Left colon (tissue), 2 donors: ENCODE measurements at regions not wholly inside any gene's neighbourhood (a gene's known extent, or its start where the extent isn't known, plus 50 kb on each side); places are given as distances from the start of the nearest gene placed in this dataset.

ENCODE experiments used
- ATAC-seq: fragments of 200-7000 bp; cut with Tn5 transposase; one replicate; pipeline ENCODE4 v1.9.1; 2020; ENCODE audit warnings: mild to moderate bottlenecking, moderate library complexity
- DNase-seq, 2 donors: peaks; one replicate each; pipeline ENCODE4 v3.0.0-alpha.2; 2020
- intact Hi-C, 2 donors: fragments of 100-400 bp; cut with DNase I in 1 of 2; cut with micrococcal nuclease in 1 of 2; formaldehyde crosslinking; loops; one replicate each; pipeline versions ENCODE4 v1.11.2 to v1.14.0; 2022; cut with DNase I, micrococcal nuclease
- donor health status: DM: no; HTN: no; CAD: no.
- donor health status: DM: yes; HTN: yes; CAD: no.

DNA sequence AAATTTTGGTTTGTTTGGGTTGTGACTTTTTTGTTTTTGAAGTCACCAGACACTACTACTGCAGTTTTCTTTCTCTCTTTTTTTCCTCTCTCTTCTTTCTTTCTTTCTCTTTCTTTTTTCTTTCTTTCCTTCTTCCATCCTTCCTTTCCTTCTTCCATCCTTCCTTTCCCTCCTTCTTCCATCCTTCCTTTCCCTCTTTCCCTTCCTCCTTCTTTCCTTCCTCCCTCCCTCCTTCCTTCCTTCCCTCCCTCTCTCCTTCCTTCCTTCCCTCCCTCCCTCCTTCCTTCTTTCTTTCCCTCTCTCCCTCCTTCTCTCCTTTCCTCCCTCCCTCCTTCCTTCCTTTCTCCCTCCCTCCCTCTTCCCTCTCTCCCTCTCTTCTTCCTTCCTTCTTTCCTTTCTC, 230.3 kb upstream of the TYRP1 start:
- DNase-seq (no peak), ATAC-seq (no peak)
- intact Hi-C loops: no loop called here

DNA sequence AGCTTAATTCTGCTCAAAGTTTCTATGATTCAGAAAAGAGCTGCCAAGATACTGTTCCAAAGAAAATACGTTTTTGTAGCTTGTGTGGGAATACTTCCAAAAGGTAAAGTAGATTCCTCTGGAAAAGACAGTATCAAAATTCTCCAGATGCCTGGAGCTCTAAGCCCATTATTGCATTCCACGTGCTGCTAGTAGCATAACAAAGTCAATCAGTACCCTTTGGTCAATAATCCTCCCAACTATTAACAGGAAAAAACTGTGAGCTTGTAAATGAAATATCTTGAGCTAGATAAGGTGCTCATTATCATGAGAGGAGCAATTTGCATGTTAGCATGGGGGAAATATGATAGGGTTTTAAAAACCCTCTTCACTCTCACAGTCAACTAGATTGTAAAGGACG, 229.5 kb upstream of the TYRP1 start:
- DNase-seq (no peak), ATAC-seq (no peak)
- intact Hi-C loops: no loop called here

DNA sequence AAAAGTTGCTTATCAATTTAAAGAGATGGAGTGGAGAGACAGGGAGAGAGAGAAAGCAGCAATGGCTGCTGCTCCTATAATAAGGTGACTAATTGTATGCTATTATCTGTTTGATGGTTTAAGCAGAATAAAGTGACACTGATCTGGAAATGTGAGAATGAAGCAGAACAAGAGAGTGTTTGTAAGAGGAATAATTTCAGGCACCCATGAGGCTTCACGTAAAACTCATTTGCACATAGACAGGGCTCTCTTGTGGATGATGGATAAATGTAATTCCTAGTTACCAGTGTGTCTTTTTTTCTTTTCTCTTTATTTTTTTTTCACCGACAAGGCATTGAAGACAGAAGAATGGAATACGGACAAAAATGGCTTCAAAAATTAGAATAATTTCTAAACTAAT, 228.8 kb upstream of the TYRP1 start:
- intact Hi-C loops: no loop called here
- ATAC-seq (no peak), DNase-seq (no peak)

DNA sequence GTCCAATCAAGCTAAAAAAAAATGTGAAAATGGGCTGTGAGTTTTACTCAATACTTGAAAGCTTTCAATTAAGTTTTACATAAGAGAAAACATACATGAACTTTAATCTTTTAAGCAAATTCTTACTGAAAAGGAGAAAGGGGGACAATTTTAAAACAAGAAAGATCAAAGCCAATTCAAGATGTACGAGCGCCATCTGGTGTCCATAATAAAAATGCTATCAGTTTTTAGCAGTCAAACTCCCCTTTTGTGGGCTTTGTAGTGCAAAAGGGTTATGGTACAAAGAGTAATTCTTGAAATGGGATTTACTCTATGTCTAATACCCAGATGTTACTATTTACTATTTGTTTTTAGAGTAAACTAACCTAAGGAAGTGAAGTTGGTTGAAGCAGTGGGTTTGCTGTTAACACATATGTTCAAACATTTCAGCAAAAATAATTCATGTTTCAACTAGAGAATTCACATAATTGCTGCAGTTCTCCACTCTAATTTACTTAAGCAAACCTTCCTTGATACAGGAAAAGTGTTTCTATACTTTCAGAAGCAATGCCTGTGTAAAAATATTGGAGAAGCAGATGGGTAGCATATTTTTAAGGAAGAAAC, 228.2 kb upstream of the TYRP1 start:
- intact Hi-C loops: no loop called here
- no peak for DNase-seq
- ATAC-seq: no peak

DNA sequence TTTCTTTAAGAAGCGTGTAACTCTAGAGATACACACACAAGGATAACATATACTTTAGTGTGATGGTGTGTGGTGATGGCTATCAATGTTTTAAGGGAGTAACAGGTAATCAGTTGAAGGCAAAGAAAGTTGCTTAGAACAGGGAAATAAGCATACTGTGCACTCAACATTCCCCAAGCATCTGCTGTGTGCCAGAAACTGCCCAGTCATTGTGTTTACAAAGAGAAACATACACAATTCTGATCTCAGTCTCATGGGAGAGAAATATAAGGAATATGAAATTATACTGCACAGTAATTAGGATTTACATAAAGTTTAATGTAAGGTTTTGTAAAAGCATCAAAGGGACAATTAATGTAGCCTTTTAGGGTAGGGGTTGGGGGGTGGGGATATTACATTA, 224.1 kb upstream of the TYRP1 start:
- ATAC-seq: no peak
- DNase-seq: no peak
- intact Hi-C loops: no loop called here

DNA sequence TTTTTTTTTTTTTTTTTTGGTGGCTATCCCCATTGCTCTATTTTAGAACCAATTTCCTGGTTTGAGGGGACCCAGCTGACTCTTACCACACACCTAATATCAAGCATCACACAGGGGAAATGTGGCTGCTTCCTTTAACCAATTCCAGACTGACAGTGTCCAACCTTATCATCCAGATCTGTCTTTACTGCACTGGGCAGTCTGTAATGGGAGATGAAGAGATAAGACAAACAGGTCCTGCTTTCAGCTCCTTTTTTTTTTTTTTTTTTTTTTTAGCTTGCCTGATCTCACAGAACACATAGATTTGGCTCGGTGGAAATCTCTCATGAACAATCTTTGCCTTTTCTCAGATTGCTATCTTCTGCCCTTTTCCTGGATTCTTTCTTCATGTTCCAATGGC, 198.8 kb upstream of the TYRP1 start:
- intact Hi-C loops: no loop called here
- DNase-seq: no peak
- ATAC-seq: no peak

DNA sequence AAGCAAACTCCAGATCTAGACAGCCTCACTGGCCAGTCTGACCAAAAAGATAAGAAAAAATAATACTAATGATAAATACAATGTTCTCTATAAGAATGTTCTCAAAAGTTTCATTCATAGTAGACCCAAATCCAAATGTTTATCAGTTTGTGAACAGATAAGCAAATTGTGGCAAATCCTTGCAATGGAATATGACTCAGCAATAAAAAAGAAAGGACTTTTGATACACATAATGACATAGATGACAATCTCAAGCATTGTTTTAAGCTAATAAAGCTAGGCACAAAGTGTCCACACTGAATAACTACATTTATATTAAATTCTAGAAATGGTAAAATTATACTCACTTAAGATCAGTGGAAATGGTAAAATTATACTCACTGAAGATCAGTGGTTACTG, 195.4 kb upstream of the TYRP1 start:
- ATAC-seq (no peak), DNase-seq (no peak)
- intact Hi-C loops: no loop called here

DNA sequence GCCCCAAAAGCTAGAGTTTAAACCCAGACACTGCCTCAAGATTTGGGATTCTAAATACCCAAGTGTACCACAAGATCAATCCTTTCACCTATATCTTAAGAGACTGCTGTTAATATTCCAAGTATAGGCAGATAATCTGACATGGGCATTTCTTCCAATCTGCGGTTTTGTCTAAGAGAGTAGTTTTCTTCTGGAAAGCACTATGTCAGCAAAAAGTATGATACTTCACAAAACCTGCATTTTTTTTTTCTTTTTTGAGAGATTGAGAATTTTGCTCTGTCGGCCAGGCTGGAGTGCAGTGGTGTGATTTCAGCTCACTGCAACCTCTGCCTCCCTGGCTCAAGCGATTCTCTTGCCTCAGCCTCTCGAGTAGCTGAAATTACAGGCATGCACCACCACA, 190.7 kb upstream of the TYRP1 start:
- intact Hi-C loops: no loop called here
- ATAC-seq: no peak
- DNase-seq: no peak

DNA sequence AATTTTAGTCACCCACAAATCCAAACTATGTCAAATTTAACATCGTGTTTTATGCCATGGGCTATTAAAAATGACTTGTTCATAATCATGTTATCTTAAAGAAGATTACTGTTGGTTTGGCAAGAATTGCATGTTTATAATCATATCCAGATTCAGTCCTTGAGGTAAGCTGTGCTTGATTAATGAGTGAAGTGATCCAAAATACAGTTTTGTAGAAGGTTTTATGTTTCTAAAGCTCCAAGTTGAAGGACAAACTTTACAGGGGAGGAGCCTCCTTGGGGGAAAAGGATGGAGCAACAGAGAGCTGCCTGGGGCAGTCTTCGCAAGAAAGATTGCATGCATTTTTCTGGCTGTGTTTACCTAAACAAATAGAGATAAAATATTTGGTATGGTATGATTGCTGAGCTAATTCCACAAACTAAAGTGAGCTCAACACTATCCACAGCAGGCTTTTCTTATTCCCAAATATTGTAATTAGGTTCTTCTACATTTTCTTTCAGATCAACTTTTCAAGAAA, 189.5 kb upstream of the TYRP1 start:
- ATAC-seq: no peak
- intact Hi-C loops: no loop called here

DNA sequence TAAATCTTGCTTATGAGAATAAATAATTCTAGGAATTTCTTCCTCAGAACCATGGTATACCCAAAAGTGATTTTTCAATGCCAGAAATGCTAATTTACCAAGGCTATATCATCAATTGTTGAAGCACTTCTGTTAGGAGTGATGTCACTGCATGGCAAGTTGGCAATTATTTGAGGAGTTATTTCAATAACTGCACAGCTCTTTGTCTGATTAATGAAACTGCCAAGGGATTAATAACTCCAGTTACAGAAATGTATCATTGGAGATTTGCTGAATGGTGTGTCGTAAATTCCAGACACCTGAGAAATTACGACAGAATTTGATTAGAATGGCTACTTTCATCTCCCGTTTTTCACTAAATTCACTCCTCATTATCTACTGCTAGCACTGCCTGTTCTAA, 182.6 kb upstream of the TYRP1 start:
- ATAC-seq (no peak), DNase-seq (no peak)
- intact Hi-C loops: no loop called here

More for the DNA sequence above, 189.5 kb upstream of the TYRP1 start:
- DNase-seq: no peak

DNA sequence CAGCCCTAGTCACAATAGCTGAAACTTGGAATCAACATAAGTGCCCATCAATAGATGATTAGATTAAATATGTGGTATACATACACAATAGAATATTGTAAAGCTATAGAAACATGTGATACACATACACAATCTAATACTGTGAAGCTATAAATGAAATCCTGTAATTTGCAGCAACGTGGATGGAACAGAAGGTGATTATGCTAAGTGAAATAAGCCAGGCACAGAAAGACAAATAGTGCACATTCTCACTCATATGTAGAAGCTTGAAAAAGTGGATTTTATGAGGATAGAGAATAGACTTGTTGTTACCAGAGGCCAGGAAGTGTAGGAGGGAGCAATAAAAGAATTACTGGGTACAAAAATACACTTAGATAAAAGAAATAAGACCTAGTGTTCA, 181.5 kb upstream of the TYRP1 start:
- intact Hi-C loops: no loop called here
- ATAC-seq (no peak), DNase-seq (no peak)

DNA sequence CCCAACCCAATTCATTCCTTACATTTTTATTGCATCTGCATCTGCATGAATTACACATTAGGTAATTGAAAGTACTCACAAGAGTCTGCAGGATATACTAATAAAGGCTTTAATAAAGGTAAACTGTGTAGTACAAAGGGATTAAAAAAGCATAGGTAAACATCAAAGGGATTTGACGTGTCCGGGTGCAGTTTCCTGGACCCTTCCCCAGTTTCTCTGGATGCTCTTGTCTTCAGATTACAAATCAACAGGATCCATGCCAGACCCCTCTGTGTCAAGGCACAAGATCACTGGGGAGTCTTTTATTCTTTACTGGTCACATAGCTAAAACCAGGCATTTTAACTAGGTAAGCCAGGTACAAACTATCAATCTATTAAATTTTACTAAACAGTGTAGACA, 177.2 kb upstream of the TYRP1 start:
- DNase-seq (no peak), ATAC-seq (no peak)
- intact Hi-C loops: no loop called here

DNA sequence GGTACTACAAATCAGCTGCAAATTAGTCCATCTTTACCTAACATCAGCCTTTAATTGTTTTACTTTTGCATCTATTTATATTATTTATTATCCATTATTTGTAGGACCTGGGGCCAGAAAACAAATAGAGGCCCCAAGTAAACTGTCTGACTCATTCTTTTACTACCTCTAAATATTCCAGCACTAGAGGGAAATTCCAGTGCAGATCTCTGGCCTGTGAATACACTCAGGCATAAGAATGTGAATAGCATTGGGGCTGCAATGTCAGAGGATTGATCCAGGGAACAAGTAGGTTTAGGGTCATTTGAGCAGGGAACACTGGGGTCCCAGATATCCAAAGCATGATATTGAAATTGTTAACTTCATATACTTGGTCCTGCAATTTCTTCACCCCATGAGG, 176.6 kb upstream of the TYRP1 start:
- ATAC-seq (no peak), DNase-seq (no peak)
- intact Hi-C loops: no loop called here

DNA sequence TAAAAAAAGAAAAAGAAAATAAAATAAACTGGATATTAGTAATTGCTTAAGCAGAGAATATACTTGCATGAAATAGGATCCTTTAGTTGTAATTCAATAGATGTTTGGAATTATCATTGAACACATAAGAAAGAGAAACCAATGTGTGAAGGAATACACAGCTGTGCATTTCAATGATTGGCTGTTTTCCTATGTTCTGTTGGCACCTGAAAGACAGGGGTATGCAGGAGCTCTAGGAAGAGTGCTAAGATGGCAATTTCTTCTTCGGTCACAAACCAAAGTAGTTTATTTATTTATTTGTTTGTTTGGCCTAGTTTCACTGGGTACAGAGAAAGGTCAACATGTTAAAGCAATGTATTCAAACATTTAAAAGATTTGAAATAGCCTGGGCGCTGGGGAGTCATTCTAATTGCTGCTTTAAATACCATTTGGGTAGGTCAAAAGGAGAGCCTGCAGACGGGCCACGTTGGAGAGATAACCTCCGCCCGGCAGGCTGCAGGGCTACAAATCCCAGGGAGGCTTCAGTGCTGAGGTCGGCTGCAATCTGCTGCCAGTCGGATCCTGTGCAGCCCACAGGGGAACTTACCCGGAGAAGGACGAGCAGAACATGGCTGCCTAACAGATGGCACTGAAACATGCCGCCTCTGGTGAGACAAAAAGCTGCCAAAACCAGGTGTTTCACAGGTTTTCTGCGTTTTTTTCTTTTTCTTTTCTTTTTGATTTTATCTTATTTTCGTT, 154.2 kb upstream of the TYRP1 start:
- no peak for DNase-seq
- intact Hi-C loops: no loop called here
- ATAC-seq: no peak

DNA sequence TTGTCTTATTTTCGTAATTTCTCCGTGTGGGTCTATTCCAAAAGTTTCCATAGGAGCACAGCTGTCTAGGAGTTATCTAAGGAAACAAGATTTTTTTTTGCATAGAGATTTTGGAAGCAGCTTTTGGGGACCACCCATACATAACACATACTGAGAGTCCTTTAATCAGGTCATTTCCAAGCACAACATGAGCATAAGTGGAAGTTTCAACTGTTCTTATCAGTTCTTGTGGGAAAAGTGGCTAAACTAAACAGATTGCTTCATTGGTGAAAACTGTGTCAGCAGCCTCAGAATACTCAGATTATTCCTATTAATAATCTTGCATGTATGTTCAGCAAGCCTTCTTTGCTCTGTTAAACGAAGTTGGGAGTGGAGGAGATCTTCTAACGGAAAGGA, 153.6 kb upstream of the TYRP1 start:
- no peak for ATAC-seq
- no peak for DNase-seq
- intact Hi-C loops: no loop called here

DNA sequence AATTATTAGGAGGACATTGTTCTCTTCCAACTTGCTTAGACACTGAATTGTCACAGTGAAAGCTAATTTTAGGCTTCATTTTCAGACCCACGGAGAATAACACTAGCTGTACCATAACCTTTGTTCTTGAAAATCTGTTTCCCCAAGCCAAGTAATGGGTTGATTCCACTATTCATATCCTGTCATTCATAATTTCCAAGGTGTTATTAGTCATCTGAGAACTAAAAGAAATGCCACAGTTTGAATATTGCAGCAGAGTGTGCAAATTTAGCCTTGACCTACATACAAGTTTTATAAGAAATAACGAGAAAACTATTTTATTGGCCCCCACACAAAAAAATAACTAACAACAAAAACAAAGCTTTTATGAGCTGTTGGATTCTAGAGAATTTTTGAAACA, 148.5 kb upstream of the TYRP1 start:
- ATAC-seq (no peak), DNase-seq (no peak)
- intact Hi-C loops: no loop called here

DNA sequence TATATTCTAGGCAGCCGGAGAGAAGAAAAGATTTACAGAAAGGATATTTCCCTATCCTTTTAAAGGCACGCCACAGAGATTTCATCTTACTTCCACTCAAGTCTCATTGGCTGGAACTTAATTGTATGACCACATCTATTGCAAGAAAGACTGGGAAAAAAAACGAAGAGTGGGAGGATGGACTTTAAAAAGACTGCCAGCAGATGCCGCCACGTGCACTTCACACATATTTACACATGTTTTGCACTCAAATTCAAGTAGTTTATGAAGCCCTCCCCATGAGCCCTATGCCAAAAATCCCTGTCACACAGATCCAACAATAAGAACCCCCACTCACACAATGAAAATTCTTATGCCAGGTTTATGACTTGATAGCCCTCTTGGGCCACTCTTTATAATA, 138.5 kb upstream of the TYRP1 start:
- intact Hi-C loops: no loop called here
- DNase-seq (no peak), ATAC-seq (no peak)

DNA sequence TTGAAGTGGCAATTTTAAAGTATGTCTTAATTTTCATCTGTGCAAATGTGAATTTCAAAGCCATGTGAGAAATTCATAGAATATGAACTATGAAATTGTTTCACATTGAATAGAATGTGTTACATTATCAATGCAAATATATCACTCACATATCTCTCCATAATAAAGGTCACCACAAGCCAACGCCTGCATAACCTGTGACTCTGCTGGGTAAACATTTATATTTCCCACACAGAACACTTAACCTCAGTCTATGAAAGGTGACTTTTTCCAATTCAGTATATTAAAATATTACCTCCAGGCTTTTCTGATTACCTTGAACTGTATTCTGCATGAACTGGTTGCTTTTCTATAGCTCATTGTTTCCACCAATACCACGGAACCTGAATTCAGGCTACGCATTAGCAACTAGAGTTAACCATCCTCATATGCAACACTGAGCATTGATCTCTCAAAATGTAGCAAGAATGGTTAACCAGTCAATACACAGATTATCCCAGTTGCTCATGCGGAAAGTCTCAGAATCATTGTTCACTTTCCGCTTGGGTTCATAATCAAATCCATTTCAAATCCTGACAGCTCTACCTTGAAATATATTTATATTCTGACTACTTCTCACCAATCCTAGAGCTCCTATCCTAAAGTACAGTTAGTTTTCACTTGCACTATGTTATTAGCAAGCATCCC, 126.6 kb upstream of the TYRP1 start:
- DNase-seq (no peak), ATAC-seq (no peak)
- intact Hi-C loops: no loop called here

DNA sequence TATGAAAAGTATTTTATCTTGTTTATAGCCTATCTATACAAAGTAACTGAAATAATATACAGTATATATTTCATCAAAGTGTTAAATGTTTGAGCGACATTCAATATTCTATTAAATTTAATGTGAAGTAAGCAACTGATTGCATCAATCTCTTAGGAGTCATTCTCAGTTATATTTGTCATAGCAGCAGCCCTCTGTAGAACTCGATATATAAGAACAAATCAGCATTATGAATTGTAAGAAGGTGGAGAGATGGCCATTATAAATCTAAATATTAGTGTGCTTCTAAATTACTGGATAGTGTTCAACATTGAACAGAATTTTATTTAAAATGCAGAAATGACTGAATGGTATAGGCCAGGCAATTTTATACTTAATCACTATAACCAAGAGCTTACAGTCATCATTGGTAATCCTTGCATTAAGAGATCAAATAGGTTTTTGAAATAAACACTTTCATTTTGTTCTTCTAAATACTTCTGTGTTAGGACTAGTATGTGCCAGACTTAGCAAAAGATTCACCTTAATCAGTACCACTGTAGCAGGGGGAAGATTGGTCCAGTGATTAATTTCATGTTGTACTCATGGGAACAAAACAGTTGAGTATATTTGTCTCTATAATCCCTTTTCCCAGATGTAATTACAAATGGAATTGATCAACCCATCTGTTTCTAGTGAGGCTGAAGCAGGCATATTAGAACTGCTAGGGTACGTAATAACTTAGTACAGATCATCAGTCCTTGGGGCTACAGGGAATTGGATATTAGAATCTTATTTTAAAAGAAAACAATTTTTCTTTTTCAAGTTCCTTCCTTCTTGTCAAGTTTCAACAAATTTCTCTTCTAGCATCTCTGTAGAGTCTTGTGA, 108.3 kb upstream of the TYRP1 start:
- intact Hi-C loops: no loop called here
- ATAC-seq (no peak), DNase-seq (no peak)

DNA sequence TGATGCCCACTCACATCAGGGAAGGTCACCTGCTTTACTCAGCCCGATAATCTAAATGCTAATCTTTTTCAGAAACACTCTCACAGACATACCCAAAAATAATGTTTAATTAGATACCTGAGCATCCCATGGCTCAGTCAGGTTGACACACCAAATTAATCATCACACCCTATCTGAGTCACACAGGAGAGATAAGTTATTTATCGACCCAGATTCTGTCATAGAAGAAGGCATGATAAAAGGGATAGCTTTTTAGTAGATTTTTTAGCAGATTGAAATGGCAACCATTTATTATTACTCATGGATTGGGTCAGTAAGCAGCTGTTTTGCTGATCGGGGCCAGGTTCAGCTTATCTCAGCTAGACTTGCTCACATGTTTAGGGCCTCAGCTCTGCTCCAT, 97.8 kb upstream of the TYRP1 start:
- intact Hi-C loops: no loop called here
- ATAC-seq (no peak), DNase-seq (no peak)
